BJ (cell line): ENCODE measurements at regions not wholly inside any gene's neighbourhood (a gene's known extent, or its start where the extent isn't known, plus 50 kb on each side); places are given as distances from the start of the nearest gene placed in this dataset.
"Not testable (repeated sequence)": the region's sequence is repeated elsewhere in the genome, so short reads cannot be mapped to it uniquely, and the experiment has no call there.

ENCODE experiments used
- CTCF ChIA-PET: fragments of 350-600 bp; formaldehyde crosslinking; extraction: SDS; loops from one replicate; lab custom pipeline; 2021; ENCODE audit warnings: antibody characterized with exemption, inconsistent platforms; lab: Yijun Ruan, JAX
- POLR2A ChIA-PET: fragments of 300-600 bp; sonication (Branson Sonifier 250); formaldehyde crosslinking; extraction: SDS; loops from one replicate; lab custom pipeline; 2021; ENCODE audit warnings: antibody characterized with exemption; lab: Charles Lee
- DNase-seq: peaks from one replicate; pipeline ENCODE4 v3.0.0-alpha.2; 2011; ENCODE audit warnings: low read depth
- H3K27me3 ChIP-seq: 2 replicates; pipeline ENCODE4 v1.6.0; 2011; ENCODE audit warnings: low read length; ENCODE audit not compliant: control insufficient read depth, insufficient read depth
- H3K36me3 ChIP-seq: 2 replicates; pipeline ENCODE4 v1.5.1; 2011; ENCODE audit warnings: low read length; ENCODE audit not compliant: control insufficient read depth, insufficient read depth
- H3K4me3 ChIP-seq: 2 replicates; pipeline ENCODE4 v1.5.1; 2011; ENCODE audit warnings: low read depth, mild to moderate bottlenecking, control low read depth, low read length
- TF ChIP-seq, protein P1 (sequence below): IDR thresholded peaks from 2 replicates; pipeline ENCODE4 v1.5.1; 2011; ENCODE audit warnings: low read depth, mild to moderate bottlenecking, control low read depth, inconsistent platforms, low read length, moderate library complexity; ENCODE audit not compliant: insufficient read depth

DNA sequence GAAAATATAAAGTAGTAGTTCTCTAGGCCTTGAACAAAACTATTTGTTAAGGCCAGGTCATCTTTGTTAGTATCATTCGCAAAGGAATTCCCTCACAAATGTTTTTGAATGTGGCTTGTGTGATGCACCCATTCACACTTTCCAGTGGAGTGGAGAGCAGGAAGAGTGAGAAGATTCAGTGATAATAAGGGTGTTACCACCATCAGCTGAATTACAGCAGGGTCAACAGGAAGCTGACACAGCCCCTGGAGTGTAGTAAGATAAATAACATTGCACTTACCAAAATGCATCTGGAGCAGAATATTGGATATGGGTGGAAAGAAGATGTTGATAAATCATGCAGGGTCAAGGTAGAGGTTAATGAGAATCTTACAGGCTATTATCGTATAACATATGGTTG is 231.0 kb downstream of the DSC3 start:
- Histone ChIP-seq H3K27me3 (no peaks in the 10 kb centered on the region), H3K4me3 (no peak overlapping the region), H3K36me3 (no peaks in the 10 kb centered on the region)
- TF ChIP-seq, protein P1, sequence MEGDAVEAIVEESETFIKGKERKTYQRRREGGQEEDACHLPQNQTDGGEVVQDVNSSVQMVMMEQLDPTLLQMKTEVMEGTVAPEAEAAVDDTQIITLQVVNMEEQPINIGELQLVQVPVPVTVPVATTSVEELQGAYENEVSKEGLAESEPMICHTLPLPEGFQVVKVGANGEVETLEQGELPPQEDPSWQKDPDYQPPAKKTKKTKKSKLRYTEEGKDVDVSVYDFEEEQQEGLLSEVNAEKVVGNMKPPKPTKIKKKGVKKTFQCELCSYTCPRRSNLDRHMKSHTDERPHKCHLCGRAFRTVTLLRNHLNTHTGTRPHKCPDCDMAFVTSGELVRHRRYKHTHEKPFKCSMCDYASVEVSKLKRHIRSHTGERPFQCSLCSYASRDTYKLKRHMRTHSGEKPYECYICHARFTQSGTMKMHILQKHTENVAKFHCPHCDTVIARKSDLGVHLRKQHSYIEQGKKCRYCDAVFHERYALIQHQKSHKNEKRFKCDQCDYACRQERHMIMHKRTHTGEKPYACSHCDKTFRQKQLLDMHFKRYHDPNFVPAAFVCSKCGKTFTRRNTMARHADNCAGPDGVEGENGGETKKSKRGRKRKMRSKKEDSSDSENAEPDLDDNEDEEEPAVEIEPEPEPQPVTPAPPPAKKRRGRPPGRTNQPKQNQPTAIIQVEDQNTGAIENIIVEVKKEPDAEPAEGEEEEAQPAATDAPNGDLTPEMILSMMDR: no peak
- ChIA-PET POLR2A (no interaction called here), CTCF (no interaction called here)
- DNase-seq: no peak

DNA sequence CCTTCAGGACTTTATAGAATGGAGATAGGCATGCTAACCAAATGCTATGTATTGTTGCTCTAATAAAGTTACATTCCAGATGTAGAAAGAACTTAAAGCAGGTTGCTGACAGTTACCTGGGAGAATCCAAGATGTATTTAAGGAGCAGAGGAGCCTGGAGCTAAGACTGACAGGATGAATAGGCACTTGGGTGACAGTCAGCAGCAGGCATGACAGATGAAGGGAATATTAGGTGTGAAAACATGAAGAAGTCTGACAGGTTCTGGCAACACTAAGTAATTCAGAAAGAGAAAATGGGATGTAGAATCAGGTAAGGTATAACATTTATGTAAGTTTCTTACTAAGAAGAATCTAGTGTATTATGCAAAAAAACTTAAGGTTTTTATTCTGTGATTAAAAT is 232.0 kb downstream of the DSC3 start:
- TF ChIP-seq, protein P1: no peak
- H3K4me3 ChIP-seq: no peak overlapping the region
- H3K27me3 ChIP-seq: no peaks in the 10 kb centered on the region
- no peaks in the 10 kb centered on the region for H3K36me3 ChIP-seq
- CTCF ChIA-PET: no interaction called here
- POLR2A ChIA-PET: no interaction called here
- no peak for DNase-seq

GRCh38 chr18:30806823-30807222 is 235.7 kb downstream of the DSC3 start:
- CTCF ChIA-PET: no interaction called here
- POLR2A ChIA-PET: no interaction called here
- TF ChIP-seq, protein P1: no peak
- Histone ChIP-seq H3K4me3 (no peak overlapping the region), H3K27me3 (no peaks in the 10 kb centered on the region), H3K36me3 (no peaks in the 10 kb centered on the region)
- DNase-seq: no peak

- CTCF ChIA-PET: no interaction called here
- TF ChIP-seq, protein P1: no peak
- Histone ChIP-seq H3K4me3 (no peak overlapping the region), H3K27me3 (no peaks in the 10 kb centered on the region), H3K36me3 (no peaks in the 10 kb centered on the region)
- POLR2A ChIA-PET: no interaction called here
- DNase-seq: no peak
These were observed 241.7 kb downstream of the DSC3 start for GRCh38 chr18:30800800-30801199.

DNA sequence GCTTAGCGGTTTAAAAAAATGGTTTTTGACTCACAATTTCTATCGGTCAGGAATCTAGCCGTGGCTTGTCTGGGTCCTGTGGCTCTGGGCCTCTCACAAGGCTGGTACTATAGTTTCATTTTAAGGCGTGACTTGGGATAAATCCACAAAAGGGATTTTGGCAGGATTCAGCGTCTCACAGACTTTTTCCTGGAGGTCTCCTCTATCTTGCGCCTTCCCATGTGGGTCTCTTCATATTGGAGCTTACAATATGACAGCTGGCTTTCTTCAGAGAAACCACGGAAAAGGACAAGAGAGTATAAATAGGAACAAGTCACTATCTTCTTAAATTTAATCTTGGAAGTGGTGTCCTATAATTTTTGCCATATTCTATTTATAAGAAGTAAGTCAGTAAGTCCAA is 250.5 kb downstream of the DSC3 start:
- TF ChIP-seq, protein P1: no peak
- Histone ChIP-seq H3K27me3 (no peaks in the 10 kb centered on the region), H3K36me3 (no peaks in the 10 kb centered on the region), H3K4me3 (no peak overlapping the region)
- DNase-seq: no peak
- ChIA-PET CTCF (no interaction called here), POLR2A (no interaction called here)

GRCh38 chr18:30788411-30788991 is 254.0 kb downstream of the DSC3 start:
- DNase-seq, H3K4me3 ChIP-seq, POLR2A ChIA-PET, CTCF ChIA-PET, H3K36me3 ChIP-seq, H3K27me3 ChIP-seq: not testable (repeated sequence)
